GM03348 (cell line): ENCODE measurements at regions not wholly inside any gene's neighbourhood (a gene's known extent, or its start where the extent isn't known, plus 50 kb on each side); places are given as distances from the start of the nearest gene placed in this dataset.
"Not testable (repeated sequence)": the region's sequence is repeated elsewhere in the genome, so short reads cannot be mapped to it uniquely, and the experiment has no call there.

Experiments used
- DNase-seq: peaks from one replicate; pipeline ENCODE4 v3.0.0; 2012; ENCODE audit warnings: low spot score

GRCh38 chr19:56980326-56980725 is 139.5 kb upstream of the USP29 start:
- DNase-seq, result not testable (repeated sequence)

GRCh38 chr19:56980906-56981305 is 138.9 kb upstream of the USP29 start:
- no peak for DNase-seq

GRCh38 chr19:56981440-56981839 is 138.3 kb upstream of the USP29 start:
- DNase-seq, result not testable (repeated sequence)

- DNase-seq, result no peak
Measured at GRCh38 chr19:56983171-56983570, 136.6 kb upstream of the USP29 start.

GRCh38 chr19:56983804-56984203 is 136.0 kb upstream of the USP29 start:
- no peak for DNase-seq

GRCh38 chr19:56986386-56986785 is 133.4 kb upstream of the USP29 start:
- DNase-seq, result no peak

- no peak for DNase-seq
Measured at GRCh38 chr19:56987184-56987583, 132.6 kb upstream of the USP29 start.

GRCh38 chr19:56988299-56988698 is 131.5 kb upstream of the USP29 start:
- DNase-seq, result no peak

GRCh38 chr19:56991912-56992311 is 127.9 kb upstream of the USP29 start:
- DNase-seq, result no peak

DNA sequence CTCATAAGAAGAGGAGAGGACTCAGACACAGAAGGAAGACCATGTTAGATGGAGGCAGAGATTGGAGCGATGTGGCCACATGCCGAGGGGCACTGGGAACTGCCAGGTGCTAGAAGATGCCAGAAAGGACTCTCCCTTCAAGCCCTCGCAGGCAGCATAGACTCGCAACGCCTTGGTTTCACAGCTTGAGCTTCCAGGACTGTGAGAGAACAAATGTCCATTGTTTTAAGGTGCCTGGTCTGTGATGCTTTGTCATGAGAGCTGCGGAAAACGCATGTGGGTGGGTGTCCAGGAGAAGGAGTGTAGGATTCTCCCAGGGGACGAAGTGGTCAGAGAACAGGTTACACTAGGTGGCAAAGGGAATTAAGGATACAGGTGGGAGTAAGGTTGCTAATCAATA is 125.9 kb upstream of the USP29 start:
- no peak for DNase-seq

GRCh38 chr19:56994251-56995017 is 125.4 kb upstream of the USP29 start:
- no peak for DNase-seq

GRCh38 chr19:56995303-56995702 is 124.5 kb upstream of the USP29 start:
- no peak for DNase-seq

DNA sequence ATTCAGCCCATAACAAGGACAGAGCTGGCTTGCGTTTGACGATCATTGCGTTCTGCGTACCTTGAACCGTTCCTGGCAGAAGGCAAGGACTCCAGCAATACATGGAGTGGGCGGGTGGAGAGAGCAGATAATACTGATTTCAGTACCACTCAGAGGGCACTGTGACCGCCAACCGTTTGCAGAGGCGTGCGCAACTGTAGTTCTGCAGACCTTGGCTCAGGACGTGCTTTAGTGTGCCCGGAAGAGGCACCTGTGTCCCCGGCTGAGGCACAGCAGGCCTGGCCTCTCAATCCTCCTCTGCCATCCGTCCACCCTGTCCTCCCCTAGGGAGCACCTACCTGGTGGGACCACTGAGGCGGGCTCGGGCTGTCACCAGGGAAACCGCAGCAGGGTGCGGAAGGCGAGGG is 117.6 kb upstream of the USP29 start:
- DNase-seq, result no peak

DNA sequence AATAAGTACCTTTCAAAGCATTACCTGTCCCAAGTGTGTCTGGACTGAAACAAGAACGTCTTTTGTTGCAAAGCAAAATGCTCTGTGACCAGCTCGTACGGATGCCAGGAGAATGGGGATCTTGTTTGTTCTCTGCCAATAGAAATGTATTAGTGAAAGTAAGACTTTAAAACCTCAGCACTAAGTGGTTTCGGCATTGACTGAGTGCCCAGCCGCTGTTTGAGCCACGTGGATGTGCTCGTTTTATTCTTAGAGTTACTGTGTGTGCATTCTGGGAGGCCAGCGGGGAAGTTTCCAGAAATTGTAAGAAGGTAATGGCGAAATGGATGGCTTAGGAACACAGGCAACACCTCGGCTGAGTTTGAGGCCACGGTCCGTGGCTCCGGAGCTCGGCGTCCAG is 117.1 kb upstream of the USP29 start:
- DNase-seq, result no peak

GRCh38 chr19:57004418-57004817 is 115.4 kb upstream of the USP29 start:
- DNase-seq, result no peak

DNA sequence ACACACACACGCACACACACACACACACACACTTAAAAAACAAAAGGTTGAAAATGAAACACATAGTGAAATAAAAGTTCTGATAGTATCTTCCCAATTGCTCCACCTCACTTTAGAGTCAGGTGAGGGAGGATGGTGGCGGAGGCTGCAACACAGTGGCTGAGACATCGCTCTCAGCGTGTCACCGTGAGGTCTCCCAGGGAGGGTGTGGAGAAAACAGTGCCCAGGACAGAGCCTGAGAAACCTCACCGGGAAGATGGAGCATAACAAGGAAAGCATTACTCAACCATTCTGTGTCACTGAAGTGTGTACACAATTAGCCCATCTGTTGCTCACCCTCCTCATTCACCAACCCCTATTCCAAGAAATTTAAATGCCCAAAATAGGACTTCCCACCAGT is 111.4 kb upstream of the USP29 start:
- DNase-seq, result no peak

GRCh38 chr19:57010541-57010940 is 109.2 kb upstream of the USP29 start:
- no peak for DNase-seq

- no peak for DNase-seq
Measured at GRCh38 chr19:57016076-57016475, 103.7 kb upstream of the USP29 start.

DNA sequence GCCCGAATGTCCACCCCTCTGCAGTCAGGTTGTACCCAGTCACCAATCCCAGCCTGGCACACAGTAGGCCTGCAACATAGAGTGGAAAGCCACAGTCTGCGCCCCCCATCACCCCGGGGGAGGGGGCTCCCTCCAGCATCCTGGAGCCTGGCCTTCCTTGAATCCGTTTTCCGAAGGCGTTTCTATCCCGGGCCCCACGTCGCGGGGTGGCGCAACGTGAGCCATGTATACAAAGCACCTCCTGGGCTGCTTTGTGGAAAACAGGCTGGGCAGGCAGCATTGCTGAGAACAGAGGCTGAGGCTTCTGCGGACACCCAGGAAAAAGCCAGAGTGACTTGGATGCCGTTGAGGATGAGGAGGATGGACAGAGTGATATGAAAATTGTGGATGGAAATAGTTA is 103.3 kb upstream of the USP29 start:
- no peak for DNase-seq

GRCh38 chr19:57025491-57025890 is 94.3 kb upstream of the USP29 start:
- DNase-seq, result no peak

GRCh38 chr19:57026476-57026875 is 93.3 kb upstream of the USP29 start:
- no peak for DNase-seq

GRCh38 chr19:57027360-57027759 is 92.4 kb upstream of the USP29 start:
- DNase-seq, result no peak

DNA sequence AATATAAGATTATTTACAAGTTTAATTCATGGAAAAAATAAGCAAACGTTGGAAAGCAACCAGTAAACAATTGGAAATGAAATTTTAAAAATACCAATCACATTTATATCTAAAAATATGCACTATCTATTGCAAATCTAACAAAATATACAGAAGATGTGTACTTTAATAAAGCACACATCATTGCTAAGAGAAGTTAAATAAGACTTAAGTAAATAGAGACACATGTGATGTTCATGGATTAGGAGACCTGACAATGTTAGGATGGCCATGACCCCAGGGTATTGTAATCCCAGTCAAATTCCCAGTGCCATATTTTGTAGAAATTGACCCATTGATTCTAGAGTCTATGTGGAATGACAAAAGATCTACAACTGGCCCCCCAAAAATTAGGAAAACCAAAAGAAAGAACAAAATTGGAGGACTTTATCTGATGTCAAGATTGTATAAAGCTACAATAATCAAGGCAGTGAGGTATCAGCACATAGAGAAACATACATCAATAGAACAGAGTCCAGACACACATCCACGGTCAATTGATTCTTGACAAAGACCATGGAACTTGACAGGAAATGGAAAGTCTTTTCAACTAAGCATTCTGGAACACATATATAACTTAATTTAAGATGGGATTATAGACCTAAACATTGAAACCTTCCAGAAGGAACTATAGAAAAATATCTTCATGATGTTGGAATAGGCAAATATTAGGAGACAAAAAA is 90.8 kb upstream of the USP29 start:
- DNase-seq, result no peak

- DNase-seq, result no peak
Measured at GRCh38 chr19:57031106-57031505, 88.7 kb upstream of the USP29 start.
